ENCODE measurements at regions not wholly inside any gene's neighbourhood (a gene's known extent, or its start where the extent isn't known, plus 50 kb on each side); places are given as distances from the start of the nearest gene placed in this dataset.

GRCh38 chr1:171434717-171435346 lies 50.5 kb upstream of the PRRC2C start:
- TF ChIP-seq POLR2A (IDR thresholded peaks at IDR 0.05), result no peak
- no peak for TF ChIP-seq CTCF (IDR thresholded peaks at IDR 0.05)
- H3K9me3 ChIP-seq, result no peaks in the 10 kb centered on the region
- no peak overlapping the region for H3K4me3 ChIP-seq
- no peaks in the 10 kb centered on the region for H3K36me3 ChIP-seq
- WGBS (ENCODE audit: insufficient coverage, low coverage, low lambda C conversion rate, missing lambda C conversion rate), result 36% methylated on average over 9 of the region's 9 CpGs
- DNase-seq (no peak), ATAC-seq (peak in 3 of 4 donors; percentile 22 to 60 (median 24))
- intact Hi-C loops (cut with DNase I), result no loop called here
- H3K27me3 ChIP-seq, result no peaks in the 10 kb centered on the region
- peak overlapping the region in 1 of 3 donors; percentile 28 for H3K27ac ChIP-seq
- no peaks in the 10 kb centered on the region for H3K4me1 ChIP-seq
